ENCODE measurements at regions not wholly inside any gene's neighbourhood (a gene's known extent, or its start where the extent isn't known, plus 50 kb on each side); places are given as distances from the start of the nearest gene placed in this dataset.

GRCh38 chr4:13151194-13151593 is 332.9 kb downstream of the RAB28 start (continued):
- no peak for TF ChIP-seq ZNF462 (CRISPR knock-in tag; IDR thresholded peaks at IDR 0.05)
- no peak for TF ChIP-seq CTCF (conservative IDR thresholded peaks at IDR 0.05; ENCODE audit: low read depth in 2 of 2)
- no peak for TF ChIP-seq ZNF114 (CRISPR knock-in tag; IDR thresholded peaks at IDR 0.05)
- TF ChIP-seq ZNF331 (CRISPR knock-in tag; IDR thresholded peaks at IDR 0.05; ENCODE audit: low read depth): no peak
- TF ChIP-seq NANOG (IDR thresholded peaks at IDR 0.05; ENCODE audit: borderline replicate concordance): no peak
- no peak for TF ChIP-seq EZH2phosphoT487 (IDR thresholded peaks at IDR 0.05; ENCODE audit: unreplicated experiment)
- TF ChIP-seq STAT1 (IDR thresholded peaks at IDR 0.05; ENCODE audit: unreplicated experiment): no peak
- TF ChIP-seq REST (IDR thresholded peaks at IDR 0.05; ENCODE audit: unreplicated experiment): no peak
- no peak for TF ChIP-seq ETS1 (IDR thresholded peaks at IDR 0.05)
